Forelimb muscle (tissue), 1 donor: ENCODE measurements at regions not wholly inside any gene's neighbourhood (a gene's known extent, or its start where the extent isn't known, plus 50 kb on each side); places are given as distances from the start of the nearest gene placed in this dataset.

Experiments
- DNase-seq: peaks from one replicate; pipeline ENCODE4 v3.0.0-alpha.2; 2013; ENCODE audit warnings: low read depth

GRCh38 chr1:216997831-216998230, 274.6 kb upstream of the ESRRG start:
- DNase-seq, result no peak

DNA sequence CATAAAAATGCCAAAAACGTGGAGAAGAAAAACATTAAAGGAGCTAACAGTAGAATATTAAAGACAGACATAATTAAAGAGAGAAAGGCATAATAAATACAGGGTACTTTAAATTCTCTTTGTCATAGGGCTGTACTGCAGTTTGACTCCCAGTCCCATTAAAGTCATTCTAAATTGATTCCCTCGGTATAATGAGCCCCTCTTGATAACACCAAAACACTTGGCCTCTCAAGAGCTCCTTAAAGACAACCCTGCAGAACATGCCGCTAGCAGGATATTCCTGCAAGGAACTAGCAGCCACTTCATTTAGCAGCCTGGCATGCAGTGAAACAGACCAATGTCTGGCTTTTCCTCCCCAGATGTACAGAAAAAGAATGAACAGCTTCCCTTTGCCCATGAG, 273.8 kb upstream of the ESRRG start:
- no peak for DNase-seq

DNA sequence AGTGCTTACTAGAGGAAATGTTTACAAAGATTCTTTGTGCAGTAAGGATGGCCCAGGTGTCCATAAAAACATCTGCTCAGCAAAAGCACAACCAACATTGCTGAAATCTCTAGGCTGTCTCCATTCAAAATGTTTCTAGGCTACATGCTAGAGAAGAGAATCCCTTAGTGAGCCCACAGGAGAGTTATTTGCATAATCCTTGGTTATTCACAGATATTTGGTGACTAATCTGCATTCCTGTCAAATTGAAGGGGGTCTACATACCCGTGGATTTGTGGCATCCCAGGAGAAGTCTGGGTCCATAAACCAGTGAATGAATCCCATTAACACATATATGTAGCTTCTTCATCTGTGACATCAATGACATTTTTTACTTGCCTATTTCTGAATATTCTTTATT, 261.3 kb upstream of the ESRRG start:
- no peak for DNase-seq

- DNase-seq, result no peak
Measured at GRCh38 chr1:216983823-216984222, 260.6 kb upstream of the ESRRG start.

GRCh38 chr1:216961516-216961915, 238.3 kb upstream of the ESRRG start:
- no peak for DNase-seq

DNA sequence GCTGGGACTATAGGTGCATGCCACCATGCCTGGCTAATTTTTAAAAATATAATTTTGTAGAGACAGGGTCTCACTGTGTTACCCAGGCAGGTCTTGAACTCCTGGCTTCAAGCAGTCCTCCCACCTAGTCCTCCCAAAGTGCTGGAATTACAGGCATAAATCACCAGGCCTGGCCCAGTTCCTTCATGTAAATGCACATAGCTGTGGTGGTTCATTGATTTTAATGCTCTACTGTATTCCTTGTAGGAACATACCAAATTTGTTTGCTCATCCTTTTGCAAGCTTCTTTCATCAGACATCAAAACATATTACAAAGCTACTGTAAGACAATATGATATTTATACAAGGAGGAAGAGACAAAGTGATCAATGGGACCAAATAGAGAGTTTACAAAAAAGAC, 237.5 kb upstream of the ESRRG start:
- no peak for DNase-seq

DNA sequence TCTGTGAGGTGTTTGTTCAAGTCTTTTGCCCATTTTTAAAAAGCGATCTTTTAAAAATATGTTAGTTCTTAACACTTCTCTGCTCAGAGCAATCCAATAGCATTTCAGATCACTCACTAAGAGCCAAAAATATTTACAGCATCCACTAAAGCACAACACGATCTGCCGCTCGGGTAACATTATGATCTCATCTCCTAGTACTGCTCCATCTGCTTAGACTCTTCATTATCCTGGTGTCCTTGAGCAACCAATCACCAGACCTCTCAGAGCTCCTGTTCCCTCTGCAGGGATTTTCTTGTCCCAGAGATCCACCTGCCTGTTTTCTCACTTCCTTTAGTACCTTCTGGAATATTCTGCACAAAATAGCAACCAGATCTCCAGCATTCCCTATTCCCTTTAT, 235.3 kb upstream of the ESRRG start:
- no peak for DNase-seq

- DNase-seq, result no peak
Measured at GRCh38 chr1:216953495-216953894, 230.3 kb upstream of the ESRRG start.

DNA sequence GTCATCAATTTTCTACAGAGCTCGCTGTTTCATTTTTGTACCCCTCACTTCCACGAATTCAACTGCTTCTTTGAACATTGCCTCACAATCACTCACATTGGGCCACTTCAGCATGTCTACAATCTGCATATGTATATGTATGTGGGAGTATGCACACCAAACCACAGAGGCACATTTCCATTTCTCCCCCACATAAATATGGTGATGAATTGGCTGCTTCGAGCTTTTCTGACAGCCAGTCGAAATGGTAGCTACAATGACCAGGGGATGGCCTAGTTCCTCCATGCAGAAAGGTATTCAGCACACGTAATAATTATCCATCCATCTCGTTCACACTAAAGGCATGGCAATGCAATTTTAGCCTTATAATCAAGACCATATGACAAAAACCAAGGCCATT, 229.6 kb upstream of the ESRRG start:
- DNase-seq, result no peak

DNA sequence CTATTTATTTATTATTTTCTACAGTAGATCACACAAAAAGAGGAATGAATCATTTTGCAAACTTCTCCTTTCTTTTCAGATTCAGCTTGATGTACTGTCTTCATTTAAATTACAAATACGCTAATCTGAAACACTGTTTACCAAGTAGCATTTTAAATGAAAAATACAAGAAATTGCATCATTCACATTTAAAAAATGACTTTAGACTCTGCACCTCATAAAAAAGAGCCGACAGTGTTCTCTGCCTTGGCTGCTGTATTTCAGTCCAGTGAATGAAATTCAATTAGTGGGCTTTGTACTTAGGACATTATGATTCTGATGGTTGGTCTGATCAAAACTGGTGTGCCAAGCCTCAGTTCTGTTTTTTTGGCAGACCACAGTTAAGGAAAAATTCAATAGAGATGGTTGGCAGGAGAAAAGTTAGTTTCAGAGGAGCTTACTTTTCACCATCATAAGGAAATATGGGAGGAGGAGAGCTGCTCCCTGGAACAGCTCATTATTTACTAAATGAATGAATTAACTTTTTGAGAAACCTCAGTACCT, 222.4 kb upstream of the ESRRG start:
- DNase-seq, result no peak

GRCh38 chr1:216944864-216945510, 221.8 kb upstream of the ESRRG start:
- DNase-seq, result no peak

DNA sequence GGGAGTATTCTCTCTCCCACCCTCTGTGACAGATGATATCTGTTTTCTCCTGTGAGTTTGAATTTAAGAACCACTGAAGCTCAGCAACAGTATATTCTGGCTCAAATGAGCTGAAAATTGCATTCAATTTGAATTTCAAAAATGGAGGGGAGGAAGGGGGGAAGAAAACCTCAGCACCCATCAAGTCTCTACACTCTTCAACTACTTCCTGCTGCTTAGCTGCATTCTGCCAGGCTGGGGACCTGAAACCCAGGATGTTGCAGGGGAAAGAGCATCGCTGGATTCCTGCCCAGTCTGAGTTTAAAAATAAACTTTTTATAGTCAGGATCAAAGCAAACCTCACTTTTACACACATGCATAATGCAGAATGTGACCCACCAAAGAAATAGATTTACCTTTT, 214.3 kb upstream of the ESRRG start:
- DNase-seq, result no peak

DNA sequence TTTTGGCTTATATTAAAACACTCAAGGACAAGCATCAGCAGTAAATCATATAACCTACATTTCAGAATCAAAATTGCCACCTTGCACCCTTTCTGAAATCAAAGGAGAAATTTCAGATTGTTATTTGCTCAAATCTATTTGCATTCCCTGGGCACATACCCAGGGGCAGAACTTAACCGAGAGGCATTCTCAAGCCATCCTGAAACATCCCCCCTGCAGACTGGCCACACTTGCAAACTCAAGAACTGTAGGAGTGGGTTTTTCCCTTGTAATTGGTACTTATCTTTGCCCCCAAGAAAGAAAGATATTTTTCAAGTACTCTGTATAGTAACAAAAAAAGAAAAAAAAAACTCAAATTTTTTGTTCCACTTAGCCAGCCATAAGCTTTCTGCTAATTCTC, 213.6 kb upstream of the ESRRG start:
- no peak for DNase-seq

DNA sequence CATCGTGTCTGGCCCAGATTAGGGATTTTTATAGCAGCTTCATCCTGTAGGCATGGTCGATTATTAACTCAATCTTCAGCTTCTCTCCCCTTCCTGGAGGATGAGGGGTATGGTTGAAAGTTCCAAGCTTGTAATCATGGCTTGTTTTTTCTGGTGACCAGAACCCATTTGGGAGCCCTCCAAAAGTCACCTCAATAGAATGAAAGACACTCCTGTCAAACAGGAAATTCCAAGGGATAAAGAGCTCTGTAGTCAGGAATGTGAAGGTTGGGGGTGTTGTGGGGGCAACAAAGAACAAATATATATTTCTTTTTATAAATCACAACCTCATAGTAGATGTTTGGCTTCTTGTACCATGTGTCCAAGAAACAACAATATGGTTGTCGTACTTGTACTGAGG, 212.7 kb upstream of the ESRRG start:
- DNase-seq, result no peak

GRCh38 chr1:216932424-216932823, 209.2 kb upstream of the ESRRG start:
- no peak for DNase-seq

GRCh38 chr1:216929870-216930582, 206.8 kb upstream of the ESRRG start:
- DNase-seq, result no peak

- DNase-seq, result no peak
Measured at GRCh38 chr1:216927633-216928032, 204.4 kb upstream of the ESRRG start.

DNA sequence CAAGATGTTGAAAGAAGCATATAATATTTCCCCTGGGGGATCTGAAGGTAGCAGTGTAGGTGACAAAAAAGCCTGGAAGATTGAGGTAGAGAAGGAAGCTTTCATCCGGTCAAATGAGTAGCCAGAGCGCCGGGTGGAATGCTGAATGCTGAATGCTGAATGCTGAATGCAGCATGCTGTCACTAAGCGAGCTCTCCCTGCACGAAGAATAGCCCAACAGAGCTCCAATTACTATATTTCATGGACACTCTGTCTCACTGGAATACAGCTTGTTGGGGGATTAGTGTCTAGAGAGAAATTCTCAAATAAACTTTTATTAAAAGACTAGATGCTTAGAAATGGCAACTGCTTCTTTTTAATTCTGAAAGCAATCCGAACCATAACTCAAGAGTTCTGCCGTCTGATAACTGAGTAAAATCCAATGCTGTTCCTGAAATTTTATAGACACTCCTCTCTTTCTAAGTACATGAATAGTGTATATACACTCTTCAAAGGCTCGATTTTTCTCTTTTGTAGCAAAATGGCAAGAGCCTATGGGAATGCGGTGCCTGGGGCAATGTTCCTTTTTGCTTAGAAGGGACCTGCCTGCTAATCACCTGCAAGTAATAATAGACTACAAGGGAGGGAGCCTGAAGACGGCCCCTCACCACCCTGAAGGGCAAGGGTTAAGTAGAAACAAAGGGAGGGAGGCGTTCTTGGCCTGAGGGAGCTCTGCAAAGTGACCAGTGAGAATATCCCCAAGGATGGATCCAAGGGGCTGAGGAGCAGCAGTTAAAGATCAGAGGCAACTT, 203.7 kb upstream of the ESRRG start:
- no peak for DNase-seq

GRCh38 chr1:216925962-216926625, 202.9 kb upstream of the ESRRG start:
- no peak for DNase-seq

- no peak for DNase-seq
Measured at GRCh38 chr1:216924732-216925131, 201.5 kb upstream of the ESRRG start.

- no peak for DNase-seq
Measured at GRCh38 chr1:216923601-216924000, 200.4 kb upstream of the ESRRG start.

- no peak for DNase-seq
Measured at GRCh38 chr1:216922406-216922805, 199.2 kb upstream of the ESRRG start.
